Lower lobe of right lung (tissue), 2 donors: ENCODE measurements at regions not wholly inside any gene's neighbourhood (a gene's known extent, or its start where the extent isn't known, plus 50 kb on each side); places are given as distances from the start of the nearest gene placed in this dataset.

ENCODE experiments used
- ATAC-seq, 2 donors: fragments of 200-7000 bp; cut with Tn5 transposase; one replicate each; pipeline ENCODE4 v1.9.1; 2020 to 2022; ENCODE audit warnings: mild to moderate bottlenecking in 2 of 2, moderate library complexity in 2 of 2
- DNase-seq: peaks from one replicate; pipeline ENCODE4 v3.0.0-alpha.2; 2020
- H3K27ac ChIP-seq: fragments of 200-600 bp; one replicate; pipeline ENCODE4 v1.8.0; 2022
- H3K27me3 ChIP-seq: fragments of 200-600 bp; one replicate; pipeline ENCODE4 v1.8.0; 2022; ENCODE audit warnings: low read depth
- H3K36me3 ChIP-seq: fragments of 200-600 bp; one replicate; pipeline ENCODE4 v1.8.0; 2022; ENCODE audit warnings: mild to moderate bottlenecking
- H3K4me1 ChIP-seq: fragments of 200-600 bp; one replicate; pipeline ENCODE4 v1.8.0; 2022
- H3K4me3 ChIP-seq: fragments of 200-600 bp; one replicate; pipeline ENCODE4 v1.8.0; 2022; ENCODE audit warnings: mild to moderate bottlenecking
- H3K9me3 ChIP-seq: fragments of 200-600 bp; one replicate; pipeline ENCODE4 v1.8.0; 2022
- intact Hi-C: fragments of 100-400 bp; cut with DNase I; formaldehyde crosslinking; loops from one replicate; pipeline ENCODE4 v1.11.0; 2022
- TF ChIP-seq, protein P1 (sequence below): fragments of 200-600 bp; IDR thresholded peaks from one replicate; pipeline ENCODE4 v1.8.0; 2022; ENCODE audit warnings: antibody characterized with exemption, mild to moderate bottlenecking
- donor health status: DM: no; HTN: yes; CAD: no; lungs with severe emphysema.

DNA sequence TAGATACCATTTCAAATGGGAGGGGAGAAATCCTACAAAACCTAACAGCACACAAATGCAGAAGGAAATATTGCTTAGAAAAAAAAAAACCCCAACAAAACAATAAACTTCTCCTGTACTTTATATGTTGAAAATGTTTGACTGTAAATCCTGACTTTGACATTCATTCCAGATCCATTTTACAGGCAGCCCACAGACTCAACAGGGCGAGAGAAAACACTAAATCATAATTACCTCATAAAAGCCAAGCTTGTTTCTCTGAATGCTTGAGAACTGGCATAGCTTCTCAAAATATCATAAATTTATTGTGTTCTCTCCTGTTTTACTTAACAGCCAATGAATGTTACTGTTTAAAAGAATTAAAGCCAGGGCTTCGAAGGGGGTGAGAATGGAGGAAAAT is 273.2 kb downstream of the CD83 start:
- no peak overlapping the region for H3K27ac ChIP-seq
- no peak for ATAC-seq
- no peaks in the 10 kb centered on the region for H3K9me3 ChIP-seq
- H3K36me3 ChIP-seq: no peaks in the 10 kb centered on the region
- H3K27me3 ChIP-seq: no peaks in the 10 kb centered on the region
- intact Hi-C loops: no loop called here
- DNase-seq: no peak
- no peaks in the 10 kb centered on the region for H3K4me1 ChIP-seq
- TF ChIP-seq, protein P1, sequence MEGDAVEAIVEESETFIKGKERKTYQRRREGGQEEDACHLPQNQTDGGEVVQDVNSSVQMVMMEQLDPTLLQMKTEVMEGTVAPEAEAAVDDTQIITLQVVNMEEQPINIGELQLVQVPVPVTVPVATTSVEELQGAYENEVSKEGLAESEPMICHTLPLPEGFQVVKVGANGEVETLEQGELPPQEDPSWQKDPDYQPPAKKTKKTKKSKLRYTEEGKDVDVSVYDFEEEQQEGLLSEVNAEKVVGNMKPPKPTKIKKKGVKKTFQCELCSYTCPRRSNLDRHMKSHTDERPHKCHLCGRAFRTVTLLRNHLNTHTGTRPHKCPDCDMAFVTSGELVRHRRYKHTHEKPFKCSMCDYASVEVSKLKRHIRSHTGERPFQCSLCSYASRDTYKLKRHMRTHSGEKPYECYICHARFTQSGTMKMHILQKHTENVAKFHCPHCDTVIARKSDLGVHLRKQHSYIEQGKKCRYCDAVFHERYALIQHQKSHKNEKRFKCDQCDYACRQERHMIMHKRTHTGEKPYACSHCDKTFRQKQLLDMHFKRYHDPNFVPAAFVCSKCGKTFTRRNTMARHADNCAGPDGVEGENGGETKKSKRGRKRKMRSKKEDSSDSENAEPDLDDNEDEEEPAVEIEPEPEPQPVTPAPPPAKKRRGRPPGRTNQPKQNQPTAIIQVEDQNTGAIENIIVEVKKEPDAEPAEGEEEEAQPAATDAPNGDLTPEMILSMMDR: no peak
- no peak overlapping the region for H3K4me3 ChIP-seq

DNA sequence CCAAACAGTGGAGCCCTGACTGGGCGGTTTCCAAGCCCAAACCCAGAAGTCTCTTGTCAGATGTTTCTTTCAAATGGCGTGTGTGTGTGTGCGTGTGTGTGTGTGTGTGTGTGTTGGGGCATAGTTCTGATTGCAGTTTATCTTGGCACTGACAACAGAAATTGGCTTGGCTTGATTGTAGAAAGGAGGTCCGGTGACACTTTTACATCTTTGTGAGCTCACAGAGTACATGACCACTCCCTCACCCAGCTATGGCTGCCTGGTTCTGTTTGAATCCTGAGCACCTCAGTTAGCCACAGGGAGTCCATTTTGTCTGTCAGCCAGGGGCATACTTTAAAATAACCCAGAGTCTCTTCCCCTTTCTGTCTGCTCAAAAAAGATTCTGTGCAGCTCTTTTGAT is 276.3 kb downstream of the CD83 start:
- Histone ChIP-seq H3K4me1 (no peaks in the 10 kb centered on the region), H3K36me3 (no peaks in the 10 kb centered on the region), H3K27ac (no peak overlapping the region), H3K4me3 (no peak overlapping the region), H3K27me3 (no peaks in the 10 kb centered on the region), H3K9me3 (no peaks in the 10 kb centered on the region)
- no peak for DNase-seq
- intact Hi-C loops: no loop called here
- TF ChIP-seq, protein P1: no peak
- ATAC-seq: no peak

DNA sequence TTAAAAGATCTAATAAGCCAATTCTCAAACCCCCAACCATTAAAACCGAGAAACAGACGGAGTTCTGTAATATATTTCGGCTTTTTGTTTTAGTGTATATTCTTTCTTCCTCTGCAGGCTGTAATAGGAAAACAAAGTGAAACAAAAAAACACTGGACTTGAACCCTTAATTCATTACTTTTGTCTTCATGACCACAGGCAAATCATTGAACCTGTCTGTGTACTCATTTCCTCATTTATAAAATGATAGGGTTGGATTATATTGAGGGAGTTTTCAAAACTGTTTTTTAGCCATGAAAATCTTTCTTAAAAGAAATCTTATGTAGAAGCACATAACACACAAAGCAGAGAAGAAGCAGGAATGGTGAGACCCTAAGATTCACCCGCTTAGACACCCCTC is 278.8 kb downstream of the CD83 start:
- no peak overlapping the region for H3K27ac ChIP-seq
- ATAC-seq (no peak), DNase-seq (no peak)
- no peaks in the 10 kb centered on the region for H3K4me1 ChIP-seq
- no peaks in the 10 kb centered on the region for H3K9me3 ChIP-seq
- TF ChIP-seq, protein P1: no peak
- intact Hi-C loops: no loop called here
- H3K27me3 ChIP-seq: no peaks in the 10 kb centered on the region
- no peaks in the 10 kb centered on the region for H3K36me3 ChIP-seq
- no peak overlapping the region for H3K4me3 ChIP-seq

DNA sequence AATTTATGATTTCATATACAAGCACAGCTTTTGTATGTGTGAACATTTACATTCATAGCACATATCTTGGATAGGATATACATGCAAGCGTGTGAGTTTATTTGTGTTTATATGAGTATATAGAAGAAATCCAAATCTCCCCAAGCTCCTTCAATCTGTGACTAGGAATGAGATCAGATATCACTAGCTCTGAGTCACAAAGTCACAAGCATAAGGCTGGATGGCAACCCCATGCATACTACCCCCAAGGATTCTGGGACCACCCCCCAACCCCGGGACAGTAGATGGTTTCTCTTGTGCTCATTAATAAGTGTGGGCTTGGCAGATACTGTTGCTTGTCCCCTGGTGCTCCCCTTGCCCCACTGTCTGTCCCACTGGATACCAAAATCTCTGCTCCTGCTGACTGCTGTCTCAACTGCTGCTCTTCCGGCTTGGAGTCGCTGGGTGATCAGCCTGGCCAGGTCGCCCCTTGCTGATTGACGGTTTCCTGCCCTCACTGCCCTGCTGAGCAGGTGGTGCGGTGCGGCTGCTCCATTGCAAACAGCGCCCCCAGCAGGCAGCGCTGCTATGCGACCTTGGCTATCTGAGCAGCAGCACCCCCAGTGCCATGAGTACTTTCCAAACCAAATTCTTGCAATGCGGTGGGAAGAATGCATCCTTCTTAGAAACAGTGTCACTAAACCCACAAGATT is 279.4 kb downstream of the CD83 start:
- Histone ChIP-seq H3K4me3 (no peak overlapping the region), H3K27ac (no peak overlapping the region), H3K27me3 (no peaks in the 10 kb centered on the region), H3K36me3 (no peaks in the 10 kb centered on the region), H3K4me1 (no peaks in the 10 kb centered on the region), H3K9me3 (no peaks in the 10 kb centered on the region)
- TF ChIP-seq, protein P1: peak; percentile 34
- peak; percentile 46 for DNase-seq
- intact Hi-C loops: no loop called here
- ATAC-seq: no peak

DNA sequence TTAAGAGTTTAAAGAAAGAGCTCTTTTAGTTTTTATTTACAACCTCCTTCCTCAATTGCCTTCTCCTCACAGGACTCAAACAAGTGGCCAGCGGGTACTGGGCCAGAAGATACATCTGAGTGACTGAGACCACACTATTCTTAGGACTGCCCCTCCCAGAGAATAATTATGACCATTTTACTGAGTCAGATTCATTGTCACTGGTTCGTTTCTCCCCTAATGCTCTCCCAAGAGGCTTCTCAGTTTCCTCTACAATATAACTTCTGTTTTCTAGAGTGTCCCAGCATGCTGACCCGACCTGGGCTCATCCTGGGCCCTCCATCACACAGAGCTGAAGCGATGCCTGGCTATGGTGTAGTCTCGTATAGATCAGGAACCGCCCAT is 279.9 kb downstream of the CD83 start:
- H3K9me3 ChIP-seq: no peaks in the 10 kb centered on the region
- H3K4me1 ChIP-seq: no peaks in the 10 kb centered on the region
- H3K4me3 ChIP-seq: no peak overlapping the region
- no peak for DNase-seq
- no peak overlapping the region for H3K27ac ChIP-seq
- ATAC-seq: no peak
- no peaks in the 10 kb centered on the region for H3K27me3 ChIP-seq
- intact Hi-C loops: no loop called here
- TF ChIP-seq, protein P1: no peak
- H3K36me3 ChIP-seq: no peaks in the 10 kb centered on the region
